ENCODE measurements at regions not wholly inside any gene's neighbourhood (a gene's known extent, or its start where the extent isn't known, plus 50 kb on each side); places are given as distances from the start of the nearest gene placed in this dataset.

DNA sequence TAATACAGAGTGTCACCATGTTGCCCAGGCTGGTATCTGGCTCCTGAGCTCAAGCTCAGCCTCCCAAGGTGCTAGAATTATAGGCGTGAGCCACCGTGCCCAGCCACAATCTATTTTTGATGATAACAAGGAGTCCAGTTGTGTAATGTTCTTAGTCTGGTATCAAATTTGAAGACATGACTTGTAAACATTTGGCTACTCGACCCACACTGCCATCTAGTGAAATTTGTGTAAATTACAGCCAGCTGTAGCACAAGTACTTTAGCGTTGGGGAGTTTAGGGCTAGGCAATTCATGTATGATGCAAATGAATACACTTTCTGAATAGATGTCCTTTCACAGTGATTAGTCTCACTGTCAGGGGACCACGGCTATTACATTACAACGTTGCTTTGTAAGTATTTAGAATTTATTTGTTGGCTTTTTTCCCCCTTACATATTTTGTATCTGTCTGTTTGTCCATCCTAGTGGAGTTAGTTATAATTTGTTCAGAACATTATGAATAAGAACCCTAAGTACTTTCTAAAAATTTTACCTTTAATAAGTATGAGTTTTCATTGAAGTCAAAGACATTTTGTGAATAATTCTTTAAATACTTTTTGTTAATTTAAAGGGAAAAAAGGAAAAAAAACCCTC lies 139.7 kb downstream of the PRDM13 start:
- TF ChIP-seq POLR2A (IDR thresholded peaks at IDR 0.05) (no peak), CTCF (IDR thresholded peaks at IDR 0.05) (peak; percentile 63 to 86 (median 80))

All from esophagus squamous epithelium (tissue), 4 donors.